SH-SY5Y (cell line): ENCODE measurements at regions not wholly inside any gene's neighbourhood (a gene's known extent, or its start where the extent isn't known, plus 50 kb on each side); places are given as distances from the start of the nearest gene placed in this dataset.

ENCODE experiments used
- GATA2 ChIP-seq: IDR thresholded peaks from 2 replicates; pipeline ENCODE4 v1.6.1; 2011; ENCODE audit warnings: mild to moderate bottlenecking, low read depth, low read length
- GATA3 ChIP-seq: IDR thresholded peaks from 2 replicates; pipeline ENCODE4 v1.6.1; 2011; ENCODE audit warnings: low read depth, mild to moderate bottlenecking, low read length, moderate library complexity

- TF ChIP-seq GATA2 (no peak), GATA3 (no peak)
Measured at GRCh38 chr10:58885146-58885545, 291.3 kb upstream of the PHYHIPL start.

GRCh38 chr10:58885686-58886345 lies 290.6 kb upstream of the PHYHIPL start:
- TF ChIP-seq GATA3, result no peak
- TF ChIP-seq GATA2, result no peak

- TF ChIP-seq GATA3 (no peak), GATA2 (no peak)
Measured at GRCh38 chr10:58886406-58886805, 290.0 kb upstream of the PHYHIPL start.

GRCh38 chr10:58887474-58887873 lies 289.0 kb upstream of the PHYHIPL start:
- TF ChIP-seq GATA3 (no peak), GATA2 (no peak)

GRCh38 chr10:58888957-58889356 lies 287.5 kb upstream of the PHYHIPL start:
- TF ChIP-seq GATA2 (no peak), GATA3 (no peak)

GRCh38 chr10:58892031-58892531 lies 284.4 kb upstream of the PHYHIPL start:
- TF ChIP-seq GATA2 (no peak), GATA3 (no peak)

GRCh38 chr10:58894929-58895328 lies 281.5 kb upstream of the PHYHIPL start:
- TF ChIP-seq GATA2 (no peak), GATA3 (no peak)

GRCh38 chr10:58896229-58896628 lies 280.2 kb upstream of the PHYHIPL start:
- TF ChIP-seq GATA3 (no peak), GATA2 (no peak)

- TF ChIP-seq GATA2, result no peak
- no peak for TF ChIP-seq GATA3
Measured at GRCh38 chr10:58897236-58897635, 279.2 kb upstream of the PHYHIPL start.

GRCh38 chr10:58897708-58898107 lies 278.7 kb upstream of the PHYHIPL start:
- no peak for TF ChIP-seq GATA2
- no peak for TF ChIP-seq GATA3

- TF ChIP-seq GATA2, result no peak
Measured at GRCh38 chr10:58898854-58899573, 277.4 kb upstream of the PHYHIPL start.

GRCh38 chr10:58901092-58901646 lies 275.3 kb upstream of the PHYHIPL start:
- no peak for TF ChIP-seq GATA3
- no peak for TF ChIP-seq GATA2

GRCh38 chr10:58903071-58903470 lies 273.4 kb upstream of the PHYHIPL start:
- TF ChIP-seq GATA3 (no peak), GATA2 (no peak)

- TF ChIP-seq GATA3 (no peak), GATA2 (no peak)
Measured at GRCh38 chr10:58909881-58910280, 266.6 kb upstream of the PHYHIPL start.

GRCh38 chr10:58913717-58914116 lies 262.7 kb upstream of the PHYHIPL start:
- TF ChIP-seq GATA2, result no peak
- no peak for TF ChIP-seq GATA3
